Mucosa of stomach (tissue), 1 donor: ENCODE measurements at regions not wholly inside any gene's neighbourhood (a gene's known extent, or its start where the extent isn't known, plus 50 kb on each side); places are given as distances from the start of the nearest gene placed in this dataset.

Experiments
- H3K27me3 ChIP-seq: one replicate; pipeline ENCODE4 v1.7.0; 2013; ENCODE audit warnings: mild to moderate bottlenecking, low read length; ENCODE audit not compliant: control insufficient read depth, insufficient read depth
- H3K36me3 ChIP-seq: one replicate; pipeline ENCODE4 v1.7.0; 2013; ENCODE audit warnings: low read length; ENCODE audit not compliant: control insufficient read depth, insufficient read depth
- H3K4me1 ChIP-seq: one replicate; pipeline ENCODE4 v1.7.0; 2013; ENCODE audit warnings: mild to moderate bottlenecking, low read length; ENCODE audit not compliant: control insufficient read depth, insufficient read depth
- H3K4me3 ChIP-seq: one replicate; pipeline ENCODE4 v1.7.0; 2013; ENCODE audit warnings: low read length
- H3K9ac ChIP-seq: one replicate; pipeline ENCODE4 v1.7.0; 2013; ENCODE audit warnings: mild to moderate bottlenecking, low read length, moderate library complexity
- H3K9me3 ChIP-seq: one replicate; pipeline ENCODE4 v1.7.0; 2013; ENCODE audit warnings: mild to moderate bottlenecking, low read length, moderate library complexity; ENCODE audit not compliant: control insufficient read depth
- donor health status: Pancreatic carcinoma.

DNA sequence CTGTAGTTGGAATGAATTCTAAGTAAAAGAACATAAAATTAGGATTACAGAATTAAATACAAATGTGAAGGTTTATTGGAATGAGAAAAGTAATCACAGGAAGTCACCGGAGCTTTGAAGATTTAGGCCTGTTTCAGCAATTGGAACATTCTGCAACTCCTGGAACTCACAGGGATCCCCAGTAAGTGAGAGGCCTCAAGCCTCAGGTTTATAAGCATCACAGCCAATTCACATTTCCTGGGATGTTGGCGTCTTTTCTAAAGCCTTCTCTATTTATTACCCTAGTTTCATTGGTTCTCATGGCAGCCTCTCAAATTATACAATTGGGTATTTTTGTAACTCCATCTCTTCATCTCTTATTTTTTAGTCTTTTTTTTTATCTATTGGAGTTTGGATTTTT is 90.4 kb upstream of the HIVEP1 start:
- Histone ChIP-seq H3K27me3 (no peaks in the 10 kb centered on the region), H3K9ac (no peak overlapping the region), H3K4me1 (peaks cover 4% of the 10 kb centered on the region), H3K4me3 (no peak overlapping the region), H3K36me3 (no peaks in the 10 kb centered on the region), H3K9me3 (no peaks in the 10 kb centered on the region)

DNA sequence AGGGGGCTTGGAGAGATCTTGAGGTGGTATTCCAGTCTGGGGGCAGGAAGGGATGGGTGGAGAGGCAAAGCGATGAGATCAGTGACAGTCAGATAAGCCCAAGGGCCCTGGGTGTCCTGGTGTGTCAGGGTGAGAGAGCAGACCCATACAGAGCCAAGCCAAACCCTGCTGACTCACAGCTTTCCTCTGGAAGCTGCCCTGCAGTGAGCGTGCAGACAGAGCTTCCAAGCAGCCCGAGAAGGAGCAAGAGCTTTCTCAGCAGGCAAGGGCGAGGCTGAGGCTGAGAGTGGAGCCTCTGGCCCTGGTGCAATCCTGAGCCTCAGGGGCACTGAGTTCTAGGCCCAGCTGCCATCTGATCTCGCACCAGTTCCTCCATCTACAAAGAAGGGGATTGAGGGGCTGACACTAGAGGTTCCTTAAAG is 91.1 kb upstream of the HIVEP1 start:
- no peaks in the 10 kb centered on the region for H3K36me3 ChIP-seq
- H3K4me3 ChIP-seq: no peak overlapping the region
- no peaks in the 10 kb centered on the region for H3K27me3 ChIP-seq
- H3K9ac ChIP-seq: no peak overlapping the region
- H3K4me1 ChIP-seq: peaks cover 4% of the 10 kb centered on the region
- no peaks in the 10 kb centered on the region for H3K9me3 ChIP-seq

DNA sequence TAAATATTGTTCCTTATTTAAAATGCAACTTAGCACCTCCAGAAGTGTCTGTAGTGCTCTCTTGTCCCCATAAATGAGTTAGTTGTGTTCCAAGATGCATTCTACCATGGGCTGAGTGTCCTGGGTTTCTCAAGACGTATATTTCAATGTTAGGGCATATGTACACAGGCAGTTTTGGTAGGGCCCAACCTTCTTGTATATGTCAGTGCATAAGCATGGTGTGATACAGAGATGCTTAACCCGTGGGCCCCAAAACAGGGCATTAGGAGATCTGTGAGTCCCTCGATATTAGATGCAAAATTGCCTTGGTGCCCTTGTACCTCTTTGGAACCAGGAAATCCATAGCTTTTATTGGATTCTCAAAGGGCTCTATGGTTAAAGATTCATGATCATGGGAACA is 91.5 kb upstream of the HIVEP1 start:
- no peaks in the 10 kb centered on the region for H3K36me3 ChIP-seq
- no peaks in the 10 kb centered on the region for H3K9me3 ChIP-seq
- no peak overlapping the region for H3K4me3 ChIP-seq
- no peaks in the 10 kb centered on the region for H3K27me3 ChIP-seq
- H3K4me1 ChIP-seq: peaks cover 4% of the 10 kb centered on the region
- H3K9ac ChIP-seq: no peak overlapping the region

DNA sequence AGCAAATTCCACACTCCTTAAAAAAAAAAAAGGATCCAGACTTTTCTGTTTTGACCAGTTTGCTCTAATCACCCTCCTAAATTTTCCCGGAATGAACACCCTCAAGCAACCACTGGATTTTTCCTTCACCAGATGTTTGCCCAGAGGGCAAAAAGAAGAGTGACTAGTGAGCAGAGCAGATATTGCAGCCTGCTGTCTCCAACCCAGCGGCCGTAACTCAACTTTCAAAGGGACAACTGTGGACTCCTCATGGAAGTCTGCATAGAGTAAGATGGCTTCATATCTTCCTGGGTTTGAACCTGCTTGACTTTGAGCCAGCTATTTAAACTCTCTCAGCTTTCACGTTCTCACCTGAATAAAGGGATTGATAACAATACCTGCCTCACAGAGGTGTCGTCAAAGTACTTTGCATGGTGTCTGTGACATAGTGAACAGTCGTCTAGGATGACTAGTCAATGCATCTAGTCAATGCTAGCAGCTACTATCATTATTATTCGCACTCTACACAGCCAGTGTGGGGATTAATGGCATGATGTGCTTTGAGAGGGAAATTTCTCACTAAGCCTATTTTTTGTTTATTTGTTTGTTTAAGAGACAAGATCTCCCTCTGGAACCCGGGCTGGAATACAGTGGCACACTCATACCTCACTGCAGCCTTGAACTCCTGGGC is 92.2 kb upstream of the HIVEP1 start:
- no peak overlapping the region for H3K9ac ChIP-seq
- no peak overlapping the region for H3K4me3 ChIP-seq
- H3K4me1 ChIP-seq: peaks cover 4% of the 10 kb centered on the region
- no peaks in the 10 kb centered on the region for H3K9me3 ChIP-seq
- no peaks in the 10 kb centered on the region for H3K27me3 ChIP-seq
- no peaks in the 10 kb centered on the region for H3K36me3 ChIP-seq

DNA sequence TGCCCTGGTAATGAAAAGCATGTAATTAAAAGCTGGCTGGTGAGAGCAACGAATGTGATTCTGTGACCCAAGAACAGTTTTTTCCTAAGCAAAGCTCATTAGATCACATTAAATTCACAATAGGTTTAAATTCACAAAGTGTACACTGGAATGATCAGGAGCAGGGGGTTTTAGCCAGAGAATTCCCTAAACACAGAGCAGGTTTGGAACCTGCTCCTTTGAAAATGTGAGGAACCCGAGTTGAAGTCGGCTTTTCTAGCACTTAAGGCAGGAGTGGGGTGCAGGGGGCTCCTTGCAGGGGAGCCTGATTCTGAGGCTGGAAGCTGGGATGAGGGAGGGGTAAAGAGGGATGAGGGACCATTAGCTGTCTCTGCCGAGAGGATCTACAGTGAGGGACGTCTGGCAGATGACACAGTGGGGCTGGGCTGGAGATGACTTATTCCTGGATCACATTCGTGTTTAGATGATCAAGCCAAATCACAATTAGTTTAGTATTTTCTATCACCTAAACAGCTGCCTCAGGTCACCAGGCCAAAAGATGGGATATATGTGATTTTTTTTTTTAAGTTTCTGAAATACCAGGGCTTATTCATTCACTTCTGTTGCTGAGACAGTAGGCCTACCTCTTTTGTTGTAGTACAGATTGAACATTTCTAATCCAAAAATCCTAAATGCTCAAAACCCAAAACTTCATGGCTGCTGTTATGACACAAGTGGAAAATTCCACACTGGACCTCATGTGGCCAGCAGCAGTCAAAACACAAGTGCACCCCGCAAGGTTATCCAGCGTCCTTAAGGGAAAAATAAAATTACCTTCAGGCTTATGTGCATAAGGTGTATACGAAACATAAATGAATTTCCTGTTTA is 93.1 kb upstream of the HIVEP1 start:
- Histone ChIP-seq H3K4me3 (no peak overlapping the region), H3K27me3 (no peaks in the 10 kb centered on the region), H3K36me3 (no peaks in the 10 kb centered on the region), H3K9ac (no peak overlapping the region), H3K9me3 (no peaks in the 10 kb centered on the region), H3K4me1 (peaks cover 4% of the 10 kb centered on the region)

DNA sequence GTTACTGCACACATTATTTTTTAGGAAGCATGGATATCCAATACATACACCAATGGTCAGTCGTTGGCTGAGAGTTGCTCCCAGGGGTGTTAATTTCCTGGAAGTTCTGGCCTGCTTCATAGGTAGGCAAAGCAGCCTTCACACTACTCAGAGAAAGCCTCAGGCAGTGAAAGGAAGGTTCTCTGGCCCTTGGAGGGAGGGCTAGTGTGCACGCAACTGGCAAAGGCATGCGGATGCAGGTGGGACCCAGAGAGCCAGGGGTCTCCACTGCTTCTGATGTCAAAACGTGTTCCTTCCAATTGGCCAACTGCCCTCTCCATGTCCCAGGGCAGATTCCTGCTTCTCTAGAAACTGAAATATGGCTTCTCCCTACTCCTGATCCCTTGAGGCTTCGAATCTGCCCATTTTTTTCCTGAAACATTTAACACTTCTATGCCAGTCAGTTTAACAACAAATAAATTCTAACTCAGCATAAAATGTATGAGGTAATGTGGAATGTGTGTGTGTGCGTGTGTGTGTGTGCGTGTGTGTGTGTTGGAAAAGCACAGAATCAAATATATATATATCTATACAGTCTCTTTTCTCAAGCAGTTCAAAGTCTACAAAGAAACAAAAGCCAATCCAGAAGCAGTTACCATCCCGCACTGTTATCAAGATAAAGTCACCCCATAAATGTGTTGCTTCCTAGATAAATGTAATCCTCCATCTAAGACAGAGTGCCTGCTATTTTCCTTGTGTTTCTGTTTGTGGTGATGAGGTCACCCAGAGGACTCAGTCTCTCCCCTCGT is 94.0 kb upstream of the HIVEP1 start:
- peaks cover 4% of the 10 kb centered on the region for H3K4me1 ChIP-seq
- H3K9ac ChIP-seq: no peak overlapping the region
- H3K27me3 ChIP-seq: no peaks in the 10 kb centered on the region
- H3K9me3 ChIP-seq: no peaks in the 10 kb centered on the region
- no peaks in the 10 kb centered on the region for H3K36me3 ChIP-seq
- no peak overlapping the region for H3K4me3 ChIP-seq

DNA sequence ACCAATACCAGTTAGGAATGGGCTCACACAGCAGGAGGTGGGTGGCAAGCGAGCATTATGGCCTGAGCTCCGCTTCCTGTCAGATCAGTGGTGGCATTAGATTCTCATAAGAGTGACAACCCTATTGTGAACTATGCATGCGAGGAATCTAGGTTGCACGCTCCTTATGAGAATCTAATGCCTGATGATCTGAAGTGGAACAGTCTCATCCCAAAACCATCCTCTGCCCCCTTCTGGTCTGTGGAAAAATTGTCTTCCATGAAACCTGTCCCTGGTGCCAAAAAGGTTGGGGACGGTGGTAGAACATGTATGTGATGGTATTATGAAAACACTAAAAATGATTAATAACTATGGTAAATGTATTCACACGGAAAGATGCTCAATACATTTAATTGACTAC is 99.7 kb upstream of the HIVEP1 start:
- H3K9me3 ChIP-seq: no peaks in the 10 kb centered on the region
- no peaks in the 10 kb centered on the region for H3K36me3 ChIP-seq
- H3K27me3 ChIP-seq: no peaks in the 10 kb centered on the region
- H3K4me1 ChIP-seq: no peaks in the 10 kb centered on the region
- H3K4me3 ChIP-seq: no peak overlapping the region
- H3K9ac ChIP-seq: no peak overlapping the region

DNA sequence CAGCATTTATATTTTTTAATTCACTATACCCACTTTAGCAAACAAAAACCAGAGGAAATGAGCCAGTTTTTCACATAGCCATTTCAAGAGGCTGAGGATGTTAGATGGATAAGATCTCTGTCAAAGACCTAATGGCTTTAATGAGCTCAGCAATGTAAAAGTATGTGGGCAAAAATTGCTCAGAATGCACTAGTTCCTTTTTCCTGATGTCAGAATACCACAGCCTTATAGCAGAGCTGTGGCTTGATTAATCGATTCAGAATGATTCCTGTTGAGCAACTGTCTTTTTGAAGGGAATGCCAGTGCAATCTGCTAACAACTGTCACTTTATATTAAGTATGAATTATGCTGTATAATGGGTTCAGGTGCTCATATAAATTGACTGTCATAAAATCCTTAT is 100.6 kb upstream of the HIVEP1 start:
- Histone ChIP-seq H3K9me3 (no peaks in the 10 kb centered on the region), H3K9ac (no peak overlapping the region), H3K4me1 (no peaks in the 10 kb centered on the region)

DNA sequence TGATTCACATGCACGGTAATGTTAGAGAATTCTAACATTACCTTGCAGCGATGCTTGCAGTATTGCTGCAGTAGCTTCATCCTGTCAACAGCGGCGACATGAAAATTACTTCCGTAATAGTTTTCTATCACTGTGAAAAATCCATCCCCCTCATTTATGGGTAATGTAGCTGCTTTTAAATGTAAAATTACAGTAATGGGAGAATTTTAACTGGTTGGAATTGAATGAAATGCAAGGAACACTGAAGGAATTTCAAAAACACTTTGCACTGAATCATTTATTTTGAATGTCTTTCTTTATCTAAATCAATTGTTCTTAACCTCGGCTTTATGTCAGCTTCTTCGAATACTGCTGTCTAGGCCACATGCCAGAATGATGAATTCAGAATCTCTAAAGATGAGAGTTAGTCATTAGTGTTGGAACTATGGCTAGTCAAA is 102.4 kb upstream of the HIVEP1 start:
- H3K4me3 ChIP-seq: no peak overlapping the region
- no peaks in the 10 kb centered on the region for H3K36me3 ChIP-seq
- no peaks in the 10 kb centered on the region for H3K4me1 ChIP-seq
- H3K9ac ChIP-seq: no peak overlapping the region
- no peaks in the 10 kb centered on the region for H3K27me3 ChIP-seq
- H3K9me3 ChIP-seq: no peaks in the 10 kb centered on the region

More for the DNA sequence above, 100.6 kb upstream of the HIVEP1 start:
- no peak overlapping the region for H3K4me3 ChIP-seq
- no peaks in the 10 kb centered on the region for H3K27me3 ChIP-seq
- H3K36me3 ChIP-seq: no peaks in the 10 kb centered on the region

DNA sequence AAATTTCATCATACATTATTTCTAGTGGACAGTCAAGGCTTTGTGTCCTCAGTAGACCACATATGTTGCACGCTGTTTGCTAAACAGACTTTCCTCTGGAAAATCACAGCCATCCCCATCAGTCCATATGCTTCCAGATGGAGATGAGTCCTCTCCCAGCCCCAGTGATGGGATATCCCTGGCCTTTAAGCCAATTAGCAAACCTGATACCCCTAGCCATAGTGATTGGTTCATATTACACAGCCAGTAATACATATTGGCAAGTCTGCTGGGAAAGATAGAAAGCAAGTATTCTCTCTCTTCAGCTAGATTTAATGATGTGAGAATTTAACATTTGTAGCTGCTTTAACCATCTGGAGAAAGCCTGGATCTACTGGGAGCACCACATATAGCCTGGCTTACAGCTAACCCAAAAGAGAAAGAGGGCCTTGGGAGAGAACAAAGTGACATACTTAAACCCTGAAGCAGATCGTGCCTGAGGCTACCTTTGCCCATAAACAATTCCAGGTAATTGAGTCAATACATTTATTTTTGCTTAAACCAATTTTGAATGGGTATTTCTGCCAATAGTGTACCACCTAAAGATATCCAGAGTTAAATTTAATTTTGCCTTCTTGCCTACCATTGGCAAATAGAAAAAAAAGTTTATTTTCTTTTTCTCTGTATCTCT is 103.5 kb upstream of the HIVEP1 start:
- Histone ChIP-seq H3K9me3 (no peaks in the 10 kb centered on the region), H3K4me3 (no peak overlapping the region), H3K4me1 (no peaks in the 10 kb centered on the region), H3K9ac (no peak overlapping the region), H3K36me3 (no peaks in the 10 kb centered on the region), H3K27me3 (no peaks in the 10 kb centered on the region)

DNA sequence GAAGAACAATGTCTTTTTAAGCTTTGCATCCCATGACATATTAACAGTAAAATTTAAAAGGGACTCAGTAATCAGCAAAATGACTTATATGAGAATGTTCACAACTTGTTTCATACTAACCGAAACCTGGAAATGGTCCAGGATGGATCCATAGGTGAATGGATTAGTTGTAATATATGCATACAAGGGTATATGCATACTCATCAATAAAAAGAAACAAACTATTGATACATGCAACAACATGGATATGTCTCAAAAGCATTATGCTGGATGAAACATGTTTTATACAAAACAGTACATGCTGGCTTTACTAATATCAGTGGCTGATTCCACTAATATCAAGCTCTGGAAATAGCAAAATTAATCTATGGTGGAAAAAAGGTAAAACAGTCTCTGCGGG is 108.5 kb upstream of the HIVEP1 start:
- no peaks in the 10 kb centered on the region for H3K36me3 ChIP-seq
- no peak overlapping the region for H3K4me3 ChIP-seq
- H3K9me3 ChIP-seq: no peaks in the 10 kb centered on the region
- no peaks in the 10 kb centered on the region for H3K4me1 ChIP-seq
- no peak overlapping the region for H3K9ac ChIP-seq
- H3K27me3 ChIP-seq: no peaks in the 10 kb centered on the region
